ENCODE measurements at regions not wholly inside any gene's neighbourhood (a gene's known extent, or its start where the extent isn't known, plus 50 kb on each side); places are given as distances from the start of the nearest gene placed in this dataset.

GRCh38 chr13:40200273-40200978, 466.0 kb downstream of the FOXO1 start:
- 89% methylated on average over 2 of the region's 2 CpGs for WGBS (ENCODE audit: low lambda C conversion rate, missing lambda C conversion rate)
- H3K9me3 ChIP-seq (ENCODE audit: low read depth): no peaks in the 10 kb centered on the region
- no peak overlapping the region for H3K4me3 ChIP-seq

GRCh38 chr13:40204246-40204645, 462.2 kb downstream of the FOXO1 start:
- WGBS (ENCODE audit: low lambda C conversion rate, missing lambda C conversion rate): 95% methylated on average over 1 of the region's 1 CpG

More at GRCh38 chr13:40200273-40200978, 466.0 kb downstream of the FOXO1 start:
- H3K9me2 ChIP-seq (replicated peaks; ENCODE audit: insufficient read depth): no peaks in the 10 kb centered on the region
- no peaks in the 10 kb centered on the region for H4K20me1 ChIP-seq (ENCODE audit: insufficient read depth, poor library complexity, severe bottlenecking)
- no peak overlapping the region for H2AFZ ChIP-seq
- DNase-seq (ENCODE audit: low spot score): no peak
- TF ChIP-seq EZH2 (IDR thresholded peaks at IDR 0.05; ENCODE audit: borderline replicate concordance) (no peak), EZH2phosphoT487 (IDR thresholded peaks at IDR 0.05; ENCODE audit: low read depth, severe bottlenecking, unreplicated experiment) (no peak), CTCF (IDR thresholded peaks at IDR 0.05; ENCODE audit: poor library complexity) (no peak)
- no peaks in the 10 kb centered on the region for H3K4me1 ChIP-seq (ENCODE audit: insufficient read depth)
- no peak overlapping the region for H3K27ac ChIP-seq
- no peaks in the 10 kb centered on the region for H3K79me2 ChIP-seq
- no peaks in the 10 kb centered on the region for H3K27me3 ChIP-seq
- H3K4me2 ChIP-seq: no peak overlapping the region
- H3K36me3 ChIP-seq (replicated peaks; ENCODE audit: insufficient read depth, low read depth): no peaks in the 10 kb centered on the region

GRCh38 chr13:40205771-40206240, 460.6 kb downstream of the FOXO1 start:
- Histone ChIP-seq H3K36me3 (replicated peaks; ENCODE audit: insufficient read depth, low read depth) (no peaks in the 10 kb centered on the region), H3K79me2 (no peaks in the 10 kb centered on the region), H4K20me1 (ENCODE audit: insufficient read depth, poor library complexity, severe bottlenecking) (no peaks in the 10 kb centered on the region), H3K4me2 (no peak overlapping the region), H3K9me3 (ENCODE audit: low read depth) (no peaks in the 10 kb centered on the region), H3K4me3 (no peak overlapping the region), H3K27ac (no peak overlapping the region), H3K4me1 (ENCODE audit: insufficient read depth) (no peaks in the 10 kb centered on the region), H2AFZ (no peak overlapping the region), H3K27me3 (no peaks in the 10 kb centered on the region), H3K9me2 (replicated peaks; ENCODE audit: insufficient read depth) (no peaks in the 10 kb centered on the region)
- DNase-seq (ENCODE audit: low spot score): no peak
- TF ChIP-seq EZH2 (IDR thresholded peaks at IDR 0.05; ENCODE audit: borderline replicate concordance) (no peak), EZH2phosphoT487 (IDR thresholded peaks at IDR 0.05; ENCODE audit: low read depth, severe bottlenecking, unreplicated experiment) (no peak), CTCF (IDR thresholded peaks at IDR 0.05; ENCODE audit: poor library complexity) (no peak)
- 89% methylated on average over 4 of the region's 4 CpGs for WGBS (ENCODE audit: low lambda C conversion rate, missing lambda C conversion rate)

More at GRCh38 chr13:40204246-40204645, 462.2 kb downstream of the FOXO1 start:
- H3K36me3 ChIP-seq (replicated peaks; ENCODE audit: insufficient read depth, low read depth): no peaks in the 10 kb centered on the region
- H3K27me3 ChIP-seq: no peaks in the 10 kb centered on the region
- no peaks in the 10 kb centered on the region for H3K9me2 ChIP-seq (replicated peaks; ENCODE audit: insufficient read depth)
- no peaks in the 10 kb centered on the region for H3K79me2 ChIP-seq
- no peaks in the 10 kb centered on the region for H3K4me1 ChIP-seq (ENCODE audit: insufficient read depth)
- H3K4me2 ChIP-seq: no peak overlapping the region
- TF ChIP-seq EZH2 (IDR thresholded peaks at IDR 0.05; ENCODE audit: borderline replicate concordance) (no peak), CTCF (IDR thresholded peaks at IDR 0.05; ENCODE audit: poor library complexity) (no peak), EZH2phosphoT487 (IDR thresholded peaks at IDR 0.05; ENCODE audit: low read depth, severe bottlenecking, unreplicated experiment) (no peak)
- no peak for DNase-seq (ENCODE audit: low spot score)
- H4K20me1 ChIP-seq (ENCODE audit: insufficient read depth, poor library complexity, severe bottlenecking): no peaks in the 10 kb centered on the region
- no peak overlapping the region for H3K4me3 ChIP-seq
- H3K27ac ChIP-seq: no peak overlapping the region
- no peaks in the 10 kb centered on the region for H3K9me3 ChIP-seq (ENCODE audit: low read depth)
- no peak overlapping the region for H2AFZ ChIP-seq
